D721Med (cell line): ENCODE measurements at regions not wholly inside any gene's neighbourhood (a gene's known extent, or its start where the extent isn't known, plus 50 kb on each side); places are given as distances from the start of the nearest gene placed in this dataset.
A peak's percentile ranks its signal among the peaks of the same experiment; 100 is the strongest.

ENCODE experiments used
- DNase-seq: peaks from one replicate; pipeline ENCODE4 v3.0.0; 2011; ENCODE audit warnings: low spot score; ENCODE audit not compliant: insufficient read length
- FAIRE-seq: peaks from 2 replicates; lab custom pipeline; 2011; peaks lifted over from hg19 to GRCh38; lab: Jason Lieb, UNC
- TF ChIP-seq, protein P1 (sequence below): IDR thresholded peaks from 2 replicates; pipeline ENCODE4 v1.5.1; 2012; ENCODE audit warnings: mild to moderate bottlenecking, control low read depth; ENCODE audit not compliant: insufficient read depth; ENCODE audit errors: missing control alignments

DNA sequence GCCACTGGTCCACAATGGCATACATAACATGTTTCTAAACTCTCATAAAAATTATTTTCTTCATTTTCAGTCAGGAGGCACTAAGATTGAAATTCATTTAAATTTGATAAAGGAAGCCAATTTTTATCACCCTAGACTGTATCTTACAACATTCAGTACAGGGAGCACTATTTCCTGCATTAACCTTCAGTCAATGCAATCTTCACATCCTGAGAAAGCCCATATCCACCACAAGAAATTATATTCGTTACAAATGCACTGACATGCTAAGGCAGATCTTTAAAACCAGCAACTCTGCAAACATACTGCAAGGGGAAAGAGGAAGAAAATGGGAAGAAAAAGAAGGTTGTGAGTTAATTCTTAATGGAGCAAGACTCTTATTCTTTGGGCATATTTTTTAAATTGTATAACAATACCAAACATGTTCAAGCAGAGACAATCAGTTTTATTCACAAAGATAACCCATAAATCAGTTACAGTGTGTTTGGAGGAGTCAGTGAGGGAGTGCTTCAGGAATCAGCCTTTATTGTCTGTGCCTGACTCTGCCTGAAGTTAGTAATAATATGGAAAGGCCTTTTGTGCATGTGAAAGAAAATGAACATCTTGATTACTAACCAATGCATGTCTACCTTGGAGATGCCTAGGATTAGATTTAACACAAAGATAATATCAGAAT, 370.1 kb downstream of the FBXO15 start:
- TF ChIP-seq, protein P1, sequence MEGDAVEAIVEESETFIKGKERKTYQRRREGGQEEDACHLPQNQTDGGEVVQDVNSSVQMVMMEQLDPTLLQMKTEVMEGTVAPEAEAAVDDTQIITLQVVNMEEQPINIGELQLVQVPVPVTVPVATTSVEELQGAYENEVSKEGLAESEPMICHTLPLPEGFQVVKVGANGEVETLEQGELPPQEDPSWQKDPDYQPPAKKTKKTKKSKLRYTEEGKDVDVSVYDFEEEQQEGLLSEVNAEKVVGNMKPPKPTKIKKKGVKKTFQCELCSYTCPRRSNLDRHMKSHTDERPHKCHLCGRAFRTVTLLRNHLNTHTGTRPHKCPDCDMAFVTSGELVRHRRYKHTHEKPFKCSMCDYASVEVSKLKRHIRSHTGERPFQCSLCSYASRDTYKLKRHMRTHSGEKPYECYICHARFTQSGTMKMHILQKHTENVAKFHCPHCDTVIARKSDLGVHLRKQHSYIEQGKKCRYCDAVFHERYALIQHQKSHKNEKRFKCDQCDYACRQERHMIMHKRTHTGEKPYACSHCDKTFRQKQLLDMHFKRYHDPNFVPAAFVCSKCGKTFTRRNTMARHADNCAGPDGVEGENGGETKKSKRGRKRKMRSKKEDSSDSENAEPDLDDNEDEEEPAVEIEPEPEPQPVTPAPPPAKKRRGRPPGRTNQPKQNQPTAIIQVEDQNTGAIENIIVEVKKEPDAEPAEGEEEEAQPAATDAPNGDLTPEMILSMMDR: no peak
- FAIRE-seq: peak; percentile 96
- no peak for DNase-seq

DNA sequence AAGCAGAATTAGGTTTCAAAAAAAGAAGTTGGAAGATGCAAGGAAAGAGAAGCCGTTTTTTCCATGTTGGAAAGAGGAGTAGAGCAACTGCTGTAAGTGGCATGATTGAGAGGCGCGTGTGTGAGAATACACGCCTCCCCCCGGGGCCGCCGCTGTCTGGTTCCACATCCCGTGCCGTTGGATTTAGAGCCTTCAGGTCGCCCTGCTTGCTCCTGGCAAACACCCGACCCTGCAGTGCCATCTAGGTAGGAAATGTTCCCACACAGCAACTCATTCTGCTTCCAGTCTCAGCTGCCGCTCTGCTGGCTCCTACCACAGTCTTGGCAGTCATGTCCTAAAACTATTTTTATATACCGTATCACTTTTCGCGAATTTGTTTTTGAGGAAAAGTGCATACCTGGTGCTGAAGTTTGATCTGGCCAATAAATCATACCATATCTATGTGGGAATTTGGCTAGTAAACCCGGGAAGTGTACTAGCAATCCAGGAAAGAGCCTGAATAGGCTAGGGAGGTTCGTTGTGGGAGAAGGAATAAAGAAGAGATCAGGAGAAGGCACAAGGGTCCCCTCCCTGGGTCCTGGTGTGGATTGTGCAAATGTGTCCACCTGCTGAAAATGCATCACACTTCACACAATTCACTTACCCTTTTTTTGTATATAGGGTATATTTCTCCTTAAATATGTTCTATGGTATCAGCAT, 372.7 kb downstream of the FBXO15 start:
- FAIRE-seq: peak; percentile 70
- no peak for DNase-seq
- TF ChIP-seq, protein P1: peak; percentile 37

DNA sequence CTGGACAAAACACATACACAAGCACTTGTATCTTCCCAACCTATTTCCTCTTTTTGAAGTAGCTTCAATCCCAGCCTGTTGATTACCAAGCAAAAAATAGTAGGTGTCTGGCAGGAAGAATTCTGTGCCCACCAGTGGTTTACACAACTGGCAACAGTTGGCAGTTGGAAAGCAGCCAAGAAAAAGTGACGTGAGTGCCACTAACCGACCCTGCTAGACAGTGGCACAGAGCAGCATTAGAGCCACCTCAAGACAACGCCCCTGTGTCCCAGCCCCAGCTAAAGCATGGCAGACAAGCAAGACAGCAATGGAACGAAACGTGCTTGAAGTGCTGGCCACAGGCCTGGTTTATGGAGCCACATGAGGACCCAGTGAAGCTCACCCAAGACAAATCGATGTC, 379.6 kb downstream of the FBXO15 start:
- TF ChIP-seq, protein P1: no peak
- no peak for DNase-seq
- FAIRE-seq: no peak

DNA sequence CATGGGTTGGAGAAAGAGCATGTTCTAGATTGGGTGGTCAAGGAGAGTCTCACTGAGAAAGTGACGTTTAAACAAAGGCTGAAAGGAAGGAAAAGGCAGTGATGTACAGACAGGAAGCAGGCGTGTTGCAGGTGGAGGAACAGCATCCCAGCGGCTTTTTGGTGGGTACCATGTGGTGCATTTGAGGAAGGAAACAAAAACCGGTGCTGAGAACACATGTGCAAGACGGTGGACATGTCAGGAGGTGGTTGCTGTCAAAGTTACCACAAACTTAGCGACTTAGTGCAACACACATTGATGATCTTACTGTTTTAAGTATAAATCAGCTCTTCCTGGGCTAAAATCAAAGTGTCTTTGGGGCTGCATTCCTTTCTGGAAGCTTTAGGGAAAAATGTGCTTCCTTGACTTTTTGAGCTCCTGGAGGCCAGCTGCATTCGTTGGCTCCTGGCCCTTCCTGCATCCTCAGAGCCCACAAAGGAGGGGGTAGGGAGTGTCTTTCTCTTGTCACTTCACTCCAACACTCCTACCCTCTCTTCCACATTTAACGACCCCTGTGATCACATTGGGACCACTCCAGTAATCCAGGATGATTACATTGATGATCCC, 380.6 kb downstream of the FBXO15 start:
- FAIRE-seq (no peak), DNase-seq (no peak)
- TF ChIP-seq, protein P1: no peak

DNA sequence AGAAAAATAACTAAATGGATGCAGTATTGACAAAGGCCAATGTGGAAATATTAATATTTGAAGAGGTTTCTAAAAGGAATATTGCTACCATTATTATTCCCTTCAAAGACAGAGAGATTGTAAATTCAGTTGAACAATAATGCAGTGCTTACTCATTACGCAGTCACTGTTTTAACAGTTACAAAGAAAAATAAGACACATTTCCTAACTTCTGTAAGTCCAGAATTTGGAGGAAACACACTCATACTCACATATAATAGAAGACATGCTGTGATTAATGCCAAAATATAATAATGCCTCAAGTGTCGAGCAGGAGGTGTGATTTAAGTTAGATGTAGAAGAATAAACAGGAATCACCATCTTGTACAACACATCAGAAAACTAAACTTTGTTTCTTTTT, 389.2 kb downstream of the FBXO15 start:
- TF ChIP-seq, protein P1: no peak
- no peak for DNase-seq
- peak; percentile 98 for FAIRE-seq

DNA sequence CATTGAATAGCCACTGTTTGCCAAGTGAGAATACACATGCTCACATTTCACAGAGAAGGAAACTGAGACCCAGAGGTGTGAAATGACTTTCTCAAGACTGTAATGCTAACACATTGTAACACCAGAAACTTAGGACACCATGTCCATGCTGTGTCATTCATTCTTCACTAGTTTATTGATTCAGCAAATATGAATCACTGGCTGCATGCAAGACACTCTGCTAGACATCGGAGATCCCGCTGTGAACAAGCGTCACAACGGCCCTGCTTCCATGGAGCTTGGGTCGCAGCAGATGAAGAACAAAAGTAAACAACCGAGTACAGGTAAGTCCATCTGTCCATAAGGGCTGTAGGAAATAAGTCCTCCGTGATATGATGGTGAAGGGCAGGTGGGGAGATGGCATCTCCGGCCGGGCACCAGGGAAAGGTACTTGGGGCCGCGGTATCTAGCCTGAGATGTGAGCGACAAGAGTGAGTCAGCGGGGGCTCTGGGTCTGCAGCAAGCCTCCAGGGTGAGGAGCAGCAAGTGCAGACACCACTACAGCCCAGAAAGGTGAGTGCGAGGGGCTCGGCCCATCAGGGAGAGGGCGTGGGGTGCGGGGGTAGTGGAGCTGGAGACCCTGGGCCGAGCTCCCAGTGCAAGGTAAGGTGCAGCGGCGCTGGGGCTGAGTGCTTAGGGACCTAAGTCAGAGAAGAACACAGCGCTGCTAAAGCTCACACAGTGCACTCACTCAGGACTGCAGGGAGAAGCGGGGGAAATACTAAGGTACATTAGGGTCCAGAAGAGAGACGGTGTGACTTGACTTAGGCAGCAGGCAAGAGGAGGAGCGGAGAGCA, 391.2 kb downstream of the FBXO15 start:
- peak; percentile 98 for FAIRE-seq
- DNase-seq: no peak
- TF ChIP-seq, protein P1: no peak
